22Rv1 (cell line): ENCODE measurements at regions not wholly inside any gene's neighbourhood (a gene's known extent, or its start where the extent isn't known, plus 50 kb on each side); places are given as distances from the start of the nearest gene placed in this dataset.

Experiments
- ZFX ChIP-seq: fragments of 450-650 bp; IDR thresholded peaks from 2 replicates; pipeline ENCODE4 v1.6.1; 2017; ENCODE audit warnings: antibody characterized with exemption, borderline replicate concordance
- TF ChIP-seq, protein P1 (sequence below): fragments of 450-650 bp; IDR thresholded peaks from 2 replicates; pipeline ENCODE4 v1.5.1; 2017; ENCODE audit warnings: mild to moderate bottlenecking

DNA sequence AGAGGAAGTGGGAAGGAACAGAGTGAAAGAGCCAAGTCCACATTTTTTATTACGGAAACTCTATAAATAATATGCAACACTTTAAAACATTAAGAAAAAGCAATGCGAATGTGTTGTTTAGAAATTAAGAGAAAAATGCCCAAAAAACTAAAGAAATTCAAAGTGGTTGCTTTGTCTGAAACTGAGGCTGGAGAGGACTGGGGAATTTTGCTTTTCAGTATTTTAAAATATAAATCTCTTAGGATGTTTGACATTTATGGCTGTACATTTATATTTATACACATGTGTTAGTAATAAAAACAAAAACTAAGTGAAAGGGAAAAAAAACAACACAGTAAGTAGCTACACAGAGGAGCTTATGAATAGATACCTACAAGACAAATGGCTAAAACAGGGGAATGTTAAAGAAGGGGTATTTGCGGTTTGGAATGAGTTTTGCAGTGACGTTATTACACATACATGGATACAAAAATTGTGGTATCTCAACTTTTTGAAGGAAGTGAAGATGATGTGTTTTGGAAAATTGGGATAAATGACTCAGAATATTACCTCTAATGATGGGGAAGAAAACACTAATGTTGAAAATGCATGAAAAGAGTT lies 97.0 kb upstream of the DRD2 start:
- TF ChIP-seq, protein P1, sequence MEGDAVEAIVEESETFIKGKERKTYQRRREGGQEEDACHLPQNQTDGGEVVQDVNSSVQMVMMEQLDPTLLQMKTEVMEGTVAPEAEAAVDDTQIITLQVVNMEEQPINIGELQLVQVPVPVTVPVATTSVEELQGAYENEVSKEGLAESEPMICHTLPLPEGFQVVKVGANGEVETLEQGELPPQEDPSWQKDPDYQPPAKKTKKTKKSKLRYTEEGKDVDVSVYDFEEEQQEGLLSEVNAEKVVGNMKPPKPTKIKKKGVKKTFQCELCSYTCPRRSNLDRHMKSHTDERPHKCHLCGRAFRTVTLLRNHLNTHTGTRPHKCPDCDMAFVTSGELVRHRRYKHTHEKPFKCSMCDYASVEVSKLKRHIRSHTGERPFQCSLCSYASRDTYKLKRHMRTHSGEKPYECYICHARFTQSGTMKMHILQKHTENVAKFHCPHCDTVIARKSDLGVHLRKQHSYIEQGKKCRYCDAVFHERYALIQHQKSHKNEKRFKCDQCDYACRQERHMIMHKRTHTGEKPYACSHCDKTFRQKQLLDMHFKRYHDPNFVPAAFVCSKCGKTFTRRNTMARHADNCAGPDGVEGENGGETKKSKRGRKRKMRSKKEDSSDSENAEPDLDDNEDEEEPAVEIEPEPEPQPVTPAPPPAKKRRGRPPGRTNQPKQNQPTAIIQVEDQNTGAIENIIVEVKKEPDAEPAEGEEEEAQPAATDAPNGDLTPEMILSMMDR: no peak
- TF ChIP-seq ZFX: no peak
